ENCODE measurements at regions not wholly inside any gene's neighbourhood (a gene's known extent, or its start where the extent isn't known, plus 50 kb on each side); places are given as distances from the start of the nearest gene placed in this dataset.

DNA sequence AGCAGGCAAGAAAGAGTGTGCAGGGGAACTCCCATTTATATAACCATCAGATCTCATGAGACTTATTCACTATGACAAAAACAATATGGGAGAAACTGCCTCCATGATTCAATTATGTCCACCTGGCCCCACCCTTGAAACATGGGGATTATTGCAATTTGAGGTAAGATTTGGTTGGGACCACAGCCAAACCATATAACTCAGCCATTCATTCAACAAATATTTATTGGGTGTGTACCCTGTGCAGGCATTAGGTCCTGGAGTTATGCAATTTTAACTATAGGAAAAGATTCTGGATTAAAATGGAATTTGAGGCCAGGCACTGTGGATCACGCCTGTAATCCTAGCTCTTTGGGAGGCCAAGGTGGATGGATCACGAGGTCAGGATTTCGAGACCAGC lies 124.2 kb upstream of the GAS1 start:
- H3K4me3 ChIP-seq (ENCODE audit: low read depth, low read length, poor library complexity, severe bottlenecking) = no peak overlapping the region
- no peak for DNase-seq (ENCODE audit: low spot score)
- ChIA-PET POLR2A (no interaction called here), CTCF (ENCODE audit: unreplicated experiment) (no interaction called here)
- H2AFZ ChIP-seq (ENCODE audit: low read length) = no peak overlapping the region
- BruUV-seq (replicated peaks) = no TSS peak
- H3K27ac ChIP-seq (ENCODE audit: low read depth, low read length, poor library complexity, severe bottlenecking) = no peak overlapping the region
- H3K79me2 ChIP-seq (ENCODE audit: insufficient read depth, low read depth, low read length) = no peaks in the 10 kb centered on the region
- H3K4me1 ChIP-seq (ENCODE audit: insufficient read depth, low read length, poor library complexity, severe bottlenecking) = no peaks in the 10 kb centered on the region
- intact Hi-C loops (cut with micrococcal nuclease; ENCODE audit: unreplicated experiment) = no loop called here
- H3K9me3 ChIP-seq (ENCODE audit: low read length) = no peaks in the 10 kb centered on the region
- H3K4me2 ChIP-seq (ENCODE audit: low read length) = no peak overlapping the region
- H3K36me3 ChIP-seq (ENCODE audit: insufficient read depth, low read length) = no peaks in the 10 kb centered on the region
- no peak for TF ChIP-seq CTCF (conservative IDR thresholded peaks at IDR 0.05; ENCODE audit: low read length)
- no peak for TF ChIP-seq EZH2phosphoT487 (IDR thresholded peaks at IDR 0.05; ENCODE audit: borderline replicate concordance, low read depth, low read length)
- no peaks in the 10 kb centered on the region for H3K9me2 ChIP-seq (ENCODE audit: insufficient read depth, low read length)
- H4K20me1 ChIP-seq (ENCODE audit: insufficient read depth, low read length) = no peaks in the 10 kb centered on the region

- H3K4me2 ChIP-seq (ENCODE audit: low read length) = no peak overlapping the region
- no peaks in the 10 kb centered on the region for H3K9me3 ChIP-seq (ENCODE audit: low read length)
- H3K27ac ChIP-seq (ENCODE audit: low read depth, low read length, poor library complexity, severe bottlenecking) = no peak overlapping the region
- no peak for DNase-seq (ENCODE audit: low spot score)
- H3K9me2 ChIP-seq (ENCODE audit: insufficient read depth, low read length) = no peaks in the 10 kb centered on the region
- H4K20me1 ChIP-seq (ENCODE audit: insufficient read depth, low read length) = no peaks in the 10 kb centered on the region
- CTCF ChIA-PET (ENCODE audit: unreplicated experiment) = no interaction called here
- no peaks in the 10 kb centered on the region for H3K4me1 ChIP-seq (ENCODE audit: insufficient read depth, low read length, poor library complexity, severe bottlenecking)
- intact Hi-C loops (cut with micrococcal nuclease; ENCODE audit: unreplicated experiment) = no loop called here
- no peak overlapping the region for H2AFZ ChIP-seq (ENCODE audit: low read length)
- H3K36me3 ChIP-seq (ENCODE audit: insufficient read depth, low read length) = no peaks in the 10 kb centered on the region
- POLR2A ChIA-PET = no interaction called here
- no peaks in the 10 kb centered on the region for H3K79me2 ChIP-seq (ENCODE audit: insufficient read depth, low read depth, low read length)
- H3K4me3 ChIP-seq (ENCODE audit: low read depth, low read length, poor library complexity, severe bottlenecking) = no peak overlapping the region
- no peak for TF ChIP-seq CTCF (conservative IDR thresholded peaks at IDR 0.05; ENCODE audit: low read length)
- TF ChIP-seq EZH2phosphoT487 (IDR thresholded peaks at IDR 0.05; ENCODE audit: borderline replicate concordance, low read depth, low read length) = no peak
- no TSS peak for BruUV-seq (replicated peaks)
These were observed 126.4 kb upstream of the GAS1 start for GRCh38 chr9:87073692-87074091.

DNA sequence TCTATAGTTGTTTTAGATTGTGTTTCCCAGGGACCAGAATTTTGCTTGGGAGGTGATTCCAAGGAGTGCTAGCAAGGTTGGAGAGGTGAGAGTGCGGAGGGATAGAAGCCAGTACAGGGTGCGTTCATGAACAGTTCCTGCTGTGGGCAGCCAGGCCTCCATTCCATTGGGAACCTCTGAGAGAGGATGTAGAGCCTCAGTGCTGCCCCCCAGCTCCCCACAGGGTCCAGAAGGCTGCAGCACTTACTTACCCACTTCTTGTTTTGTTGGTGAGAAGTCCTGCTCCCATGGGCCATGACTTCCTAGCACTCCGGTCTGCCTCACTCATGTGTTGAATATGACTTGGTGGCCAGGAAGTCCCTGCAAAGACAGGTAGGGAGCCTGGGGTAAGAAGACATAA lies 128.2 kb upstream of the GAS1 start:
- H3K4me1 ChIP-seq (ENCODE audit: insufficient read depth, low read length, poor library complexity, severe bottlenecking) = no peaks in the 10 kb centered on the region
- H3K9me3 ChIP-seq (ENCODE audit: low read length) = no peaks in the 10 kb centered on the region
- H3K27ac ChIP-seq (ENCODE audit: low read depth, low read length, poor library complexity, severe bottlenecking) = no peak overlapping the region
- H3K36me3 ChIP-seq (ENCODE audit: insufficient read depth, low read length) = no peaks in the 10 kb centered on the region
- no peak overlapping the region for H2AFZ ChIP-seq (ENCODE audit: low read length)
- H3K4me2 ChIP-seq (ENCODE audit: low read length) = no peak overlapping the region
- TF ChIP-seq EZH2phosphoT487 (IDR thresholded peaks at IDR 0.05; ENCODE audit: borderline replicate concordance, low read depth, low read length) (no peak), CTCF (conservative IDR thresholded peaks at IDR 0.05; ENCODE audit: low read length) (no peak)
- CTCF ChIA-PET (ENCODE audit: unreplicated experiment) = no interaction called here
- intact Hi-C loops (cut with micrococcal nuclease; ENCODE audit: unreplicated experiment) = no loop called here
- H3K9me2 ChIP-seq (ENCODE audit: insufficient read depth, low read length) = no peaks in the 10 kb centered on the region
- H3K4me3 ChIP-seq (ENCODE audit: low read depth, low read length, poor library complexity, severe bottlenecking) = no peak overlapping the region
- BruUV-seq (replicated peaks) = no TSS peak
- POLR2A ChIA-PET = no interaction called here
- no peaks in the 10 kb centered on the region for H3K79me2 ChIP-seq (ENCODE audit: insufficient read depth, low read depth, low read length)
- no peak for DNase-seq (ENCODE audit: low spot score)
- H4K20me1 ChIP-seq (ENCODE audit: insufficient read depth, low read length) = no peaks in the 10 kb centered on the region

Data from OCI-LY7 (cell line).